AG09309 (cell line): ENCODE measurements at regions not wholly inside any gene's neighbourhood (a gene's known extent, or its start where the extent isn't known, plus 50 kb on each side); places are given as distances from the start of the nearest gene placed in this dataset.

Experiments
- DNase-seq: peaks from one replicate; pipeline ENCODE4 v3.0.0-alpha.2; 2010; ENCODE audit warnings: low read depth
- H3K4me3 ChIP-seq: 2 replicates; pipeline ENCODE4 v1.5.1; 2011; ENCODE audit warnings: mild to moderate bottlenecking, low read depth, low read length, moderate library complexity; ENCODE audit not compliant: control insufficient read depth
- CTCF ChIP-seq: IDR thresholded peaks from 2 replicates; pipeline ENCODE4 v1.5.1; 2011; ENCODE audit warnings: mild to moderate bottlenecking, low read depth, low read length, inconsistent platforms; ENCODE audit not compliant: insufficient read depth, control insufficient read depth; ENCODE audit errors: missing control alignments

GRCh38 chr6:73968221-73968757 lies 272.3 kb downstream of the CD109 start:
- H3K4me3 ChIP-seq: no peak overlapping the region
- no peak for DNase-seq
- no peak for TF ChIP-seq CTCF

- no peak overlapping the region for H3K4me3 ChIP-seq
- DNase-seq: no peak
- TF ChIP-seq CTCF: no peak
These were observed 269.6 kb downstream of the CD109 start for GRCh38 chr6:73965539-73966029.

DNA sequence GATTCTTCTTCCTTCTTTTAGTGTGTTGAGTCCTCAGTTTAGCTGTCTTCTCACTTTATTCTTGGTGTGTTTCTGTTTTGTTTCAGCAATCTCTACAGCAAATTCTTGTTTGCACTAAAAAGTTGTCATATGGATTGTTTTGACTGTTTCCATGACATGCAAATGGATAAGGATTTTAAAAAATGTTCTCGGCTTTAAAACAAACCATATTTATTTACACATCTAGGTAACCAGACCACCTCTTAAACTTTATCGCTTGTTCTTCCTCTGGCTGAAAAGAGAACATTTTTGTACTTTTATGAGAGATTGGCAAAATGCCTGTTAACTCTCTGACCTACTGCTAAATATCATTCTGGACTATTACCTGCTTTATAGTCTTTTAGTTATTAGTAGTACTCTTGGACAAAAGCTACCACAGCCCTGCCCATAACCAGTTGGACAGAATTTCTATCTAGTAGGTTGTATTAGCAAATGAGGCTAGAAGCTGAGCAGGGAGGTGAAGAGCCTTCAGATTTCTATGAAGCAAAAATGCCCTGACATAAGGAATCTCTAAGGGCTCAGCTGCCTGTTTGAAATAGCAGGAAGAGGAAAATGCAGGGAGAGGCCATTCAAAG lies 268.3 kb downstream of the CD109 start:
- TF ChIP-seq CTCF: no peak
- no peak for DNase-seq
- H3K4me3 ChIP-seq: no peak overlapping the region

GRCh38 chr6:73962884-73963283 lies 266.9 kb downstream of the CD109 start:
- no peak for TF ChIP-seq CTCF
- no peak for DNase-seq

DNA sequence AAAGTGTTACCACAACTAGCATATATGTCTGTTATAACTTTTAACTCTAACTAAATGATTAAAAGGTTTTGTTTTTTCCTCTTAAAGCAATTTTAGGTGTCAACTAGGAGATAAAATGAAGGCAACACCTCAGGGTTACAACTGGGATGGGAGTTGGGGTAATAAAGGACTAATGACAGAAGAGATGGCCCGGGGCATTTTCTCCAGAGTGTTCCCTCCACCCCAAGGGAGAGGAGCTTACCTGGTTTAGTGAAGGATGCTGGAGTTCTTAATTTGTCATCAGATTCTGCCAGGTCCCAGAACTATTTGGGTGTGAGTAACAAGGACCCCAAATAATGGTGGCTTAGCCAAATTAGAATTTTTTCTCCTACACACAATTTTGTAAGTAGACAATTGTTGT lies 260.3 kb downstream of the CD109 start:
- no peak overlapping the region for H3K4me3 ChIP-seq
- DNase-seq: no peak
- TF ChIP-seq CTCF: no peak

More at GRCh38 chr6:73962884-73963283, 266.9 kb downstream of the CD109 start:
- H3K4me3 ChIP-seq: no peak overlapping the region

- no peak for TF ChIP-seq CTCF
- no peak for DNase-seq
- H3K4me3 ChIP-seq: no peak overlapping the region
These were observed 259.8 kb downstream of the CD109 start for GRCh38 chr6:73955800-73956199.

DNA sequence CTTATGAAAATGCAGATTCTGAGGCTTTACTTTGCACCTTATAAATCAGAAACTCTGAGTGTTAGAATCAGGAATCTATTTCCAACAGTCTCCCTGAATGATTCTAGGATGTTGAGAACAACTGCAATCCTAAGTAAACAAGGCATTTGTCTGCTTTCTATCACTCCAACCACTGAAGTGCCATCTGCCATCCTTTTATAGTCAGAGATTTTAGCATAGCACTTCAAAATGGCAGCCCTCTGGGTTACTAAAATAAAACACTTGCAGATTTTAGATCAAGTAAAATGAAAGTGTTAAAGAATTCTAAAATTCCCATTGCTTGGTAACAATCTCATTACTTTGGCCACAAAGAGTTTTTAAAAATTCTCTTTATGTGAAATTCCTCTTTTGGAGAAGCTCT lies 258.9 kb downstream of the CD109 start:
- no peak overlapping the region for H3K4me3 ChIP-seq
- no peak for TF ChIP-seq CTCF
- DNase-seq: no peak
